ENCODE measurements at regions not wholly inside any gene's neighbourhood (a gene's known extent, or its start where the extent isn't known, plus 50 kb on each side); places are given as distances from the start of the nearest gene placed in this dataset.

DNA sequence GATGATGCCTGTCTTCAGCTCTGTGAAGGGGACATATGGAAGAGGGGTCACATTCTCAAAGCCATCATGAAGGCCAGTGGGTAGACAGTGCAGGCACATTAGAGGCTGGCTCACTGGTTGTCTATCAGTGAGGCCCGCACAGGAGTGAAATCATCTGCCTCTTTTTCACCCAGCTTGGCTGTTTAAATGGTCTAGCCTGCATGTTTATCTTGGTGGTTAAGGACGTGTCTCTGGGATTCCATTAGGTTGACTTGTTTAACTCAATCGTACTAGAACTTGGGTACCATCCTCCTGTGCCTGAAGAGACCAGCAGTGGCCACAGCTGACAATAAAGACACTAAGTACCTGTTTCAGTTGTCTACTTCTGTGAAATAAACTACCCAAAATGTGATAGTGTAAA lies 219.3 kb downstream of the PLPP3 start:
- no peak overlapping the region for H3K4me3 Mint-ChIP-seq
- H3K36me3 Mint-ChIP-seq (ENCODE audit: low read depth) = no peaks in the 10 kb centered on the region
- TF ChIP-seq, protein P1, sequence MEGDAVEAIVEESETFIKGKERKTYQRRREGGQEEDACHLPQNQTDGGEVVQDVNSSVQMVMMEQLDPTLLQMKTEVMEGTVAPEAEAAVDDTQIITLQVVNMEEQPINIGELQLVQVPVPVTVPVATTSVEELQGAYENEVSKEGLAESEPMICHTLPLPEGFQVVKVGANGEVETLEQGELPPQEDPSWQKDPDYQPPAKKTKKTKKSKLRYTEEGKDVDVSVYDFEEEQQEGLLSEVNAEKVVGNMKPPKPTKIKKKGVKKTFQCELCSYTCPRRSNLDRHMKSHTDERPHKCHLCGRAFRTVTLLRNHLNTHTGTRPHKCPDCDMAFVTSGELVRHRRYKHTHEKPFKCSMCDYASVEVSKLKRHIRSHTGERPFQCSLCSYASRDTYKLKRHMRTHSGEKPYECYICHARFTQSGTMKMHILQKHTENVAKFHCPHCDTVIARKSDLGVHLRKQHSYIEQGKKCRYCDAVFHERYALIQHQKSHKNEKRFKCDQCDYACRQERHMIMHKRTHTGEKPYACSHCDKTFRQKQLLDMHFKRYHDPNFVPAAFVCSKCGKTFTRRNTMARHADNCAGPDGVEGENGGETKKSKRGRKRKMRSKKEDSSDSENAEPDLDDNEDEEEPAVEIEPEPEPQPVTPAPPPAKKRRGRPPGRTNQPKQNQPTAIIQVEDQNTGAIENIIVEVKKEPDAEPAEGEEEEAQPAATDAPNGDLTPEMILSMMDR (IDR thresholded peaks at IDR 0.05) = no peak
- H3K27me3 Mint-ChIP-seq (ENCODE audit: insufficient read depth) = peaks cover 1% of the 10 kb centered on the region
- no peaks in the 10 kb centered on the region for H3K4me1 Mint-ChIP-seq (ENCODE audit: low read depth)
- DNase-seq = no peak
- peaks cover 5% of the 10 kb centered on the region; the same call in 1 of the 2 replicates for H3K9me3 Mint-ChIP-seq
- H3K27ac Mint-ChIP-seq = no peak overlapping the region

DNA sequence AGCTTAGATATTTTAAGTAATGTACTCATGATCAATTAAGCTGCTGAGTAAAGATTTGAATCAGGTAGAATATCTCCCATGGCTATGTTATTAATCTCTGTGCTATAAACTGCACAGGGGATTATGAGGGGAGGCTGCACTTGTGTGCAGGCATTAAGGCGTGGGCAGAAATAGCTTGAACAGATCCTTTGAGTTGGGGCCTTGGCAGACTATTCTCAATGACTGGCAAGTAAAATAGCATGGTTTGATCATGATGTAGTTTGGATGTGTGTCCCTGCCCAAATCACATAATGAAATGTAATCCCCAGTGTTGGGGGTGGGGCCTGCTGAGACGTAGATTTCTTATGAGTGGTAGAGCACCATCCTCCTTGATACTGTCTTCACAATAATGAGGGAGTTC lies 220.3 kb downstream of the PLPP3 start:
- no peaks in the 10 kb centered on the region for H3K36me3 Mint-ChIP-seq (ENCODE audit: low read depth)
- no peaks in the 10 kb centered on the region for H3K4me1 Mint-ChIP-seq (ENCODE audit: low read depth)
- TF ChIP-seq, protein P1 (IDR thresholded peaks at IDR 0.05) = no peak
- DNase-seq = no peak
- H3K4me3 Mint-ChIP-seq = no peak overlapping the region
- H3K27ac Mint-ChIP-seq = no peak overlapping the region
- H3K9me3 Mint-ChIP-seq = peaks cover 5% of the 10 kb centered on the region; the same call in 1 of the 2 replicates
- H3K27me3 Mint-ChIP-seq (ENCODE audit: insufficient read depth) = peaks cover 1% of the 10 kb centered on the region

DNA sequence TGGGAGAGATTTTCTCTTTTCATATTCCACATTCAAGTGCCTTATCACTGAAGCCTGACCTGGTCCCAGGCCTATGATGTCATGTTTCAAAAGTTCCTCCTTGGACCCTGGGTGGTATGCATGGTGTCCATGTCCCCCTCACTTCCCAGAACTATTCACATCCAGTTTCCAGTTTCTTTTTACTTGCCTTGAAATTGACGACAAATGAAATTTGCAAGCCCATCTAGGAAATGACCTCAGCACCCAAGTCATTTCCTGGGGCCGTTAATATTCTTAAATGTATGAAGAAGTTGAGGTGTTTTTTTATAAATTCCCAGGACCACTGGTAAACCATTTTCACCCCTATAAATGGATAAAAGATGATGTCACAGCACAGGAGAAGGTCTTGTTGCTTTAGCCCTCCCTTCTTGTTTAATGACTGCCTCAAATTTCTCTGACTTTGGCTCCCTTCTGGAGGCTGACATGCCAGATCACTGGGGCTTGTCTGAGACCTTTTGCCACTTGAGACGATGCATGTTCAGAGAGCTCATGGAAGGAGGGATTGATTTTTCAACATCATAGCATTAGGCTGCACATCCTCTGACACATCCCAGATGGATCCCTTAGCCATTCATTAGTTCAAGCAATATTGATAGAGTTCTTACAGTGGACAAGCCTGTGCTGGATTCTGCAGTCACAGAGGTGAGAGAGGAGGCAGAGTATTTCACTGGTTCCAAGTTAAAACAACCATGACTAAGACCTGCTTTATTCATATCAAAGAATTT lies 221.3 kb downstream of the PLPP3 start:
- Mint-ChIP-seq H3K36me3 (ENCODE audit: low read depth) (no peaks in the 10 kb centered on the region), H3K27ac (no peak overlapping the region), H3K9me3 (peaks cover 5% of the 10 kb centered on the region; the same call in 1 of the 2 replicates), H3K4me1 (ENCODE audit: low read depth) (no peaks in the 10 kb centered on the region), H3K4me3 (no peak overlapping the region), H3K27me3 (ENCODE audit: insufficient read depth) (peaks cover 1% of the 10 kb centered on the region)
- no peak for DNase-seq
- TF ChIP-seq, protein P1 (IDR thresholded peaks at IDR 0.05) = no peak

DNA sequence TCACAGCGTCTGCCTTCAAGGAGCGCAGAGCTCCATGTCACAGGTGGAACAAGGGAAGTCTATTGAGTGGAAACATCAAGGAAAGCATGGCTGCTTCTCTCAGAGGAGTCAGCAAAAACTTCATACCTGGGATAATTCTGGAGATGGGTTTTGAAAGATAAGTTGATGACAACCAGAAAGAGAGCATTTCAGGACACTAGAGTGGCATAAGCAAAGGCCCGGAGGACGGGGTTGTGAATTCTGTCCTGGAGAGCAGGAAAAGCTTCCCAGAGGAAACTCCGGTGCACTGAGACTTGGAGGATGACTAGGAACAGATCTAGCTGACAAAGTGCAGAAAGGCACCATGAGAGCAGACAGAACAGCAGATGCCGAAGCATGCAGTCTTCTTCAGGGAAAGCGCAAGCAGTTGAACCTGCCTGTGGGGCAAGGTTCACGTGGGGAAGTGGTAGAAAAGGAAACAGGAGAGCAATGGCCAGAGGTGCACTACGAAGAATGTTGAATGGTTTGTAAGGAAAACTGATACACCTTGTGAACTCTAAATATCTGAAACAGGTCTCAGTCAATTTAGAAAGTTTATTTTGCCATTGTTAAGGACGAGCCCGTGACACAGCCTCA lies 222.9 kb downstream of the PLPP3 start:
- TF ChIP-seq, protein P1 (IDR thresholded peaks at IDR 0.05) = no peak
- H3K4me3 Mint-ChIP-seq = no peak overlapping the region
- no peaks in the 10 kb centered on the region for H3K4me1 Mint-ChIP-seq (ENCODE audit: low read depth)
- peaks cover 1% of the 10 kb centered on the region for H3K27me3 Mint-ChIP-seq (ENCODE audit: insufficient read depth)
- no peak for DNase-seq
- H3K9me3 Mint-ChIP-seq = peaks cover 5% of the 10 kb centered on the region; the same call in 1 of the 2 replicates
- no peak overlapping the region for H3K27ac Mint-ChIP-seq
- no peaks in the 10 kb centered on the region for H3K36me3 Mint-ChIP-seq (ENCODE audit: low read depth)

DNA sequence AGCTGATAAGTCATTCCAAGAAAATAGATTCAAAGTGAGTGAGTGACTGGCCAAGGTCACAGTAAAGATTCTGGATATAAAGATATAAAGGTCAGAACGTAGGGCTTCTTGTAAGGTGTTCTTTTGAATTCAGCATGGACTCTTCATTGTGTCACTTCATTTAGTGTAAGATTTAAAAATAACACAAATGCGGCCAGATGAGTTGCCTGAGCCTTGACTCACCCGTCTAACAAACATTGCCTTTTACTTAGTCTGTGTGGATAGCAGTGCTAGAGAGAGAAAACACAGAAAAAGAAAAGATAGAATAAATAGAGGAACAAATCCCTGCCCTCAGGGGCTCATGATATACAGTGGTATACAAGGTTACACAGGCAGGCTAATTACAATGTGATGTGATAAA lies 223.4 kb downstream of the PLPP3 start:
- Mint-ChIP-seq H3K36me3 (ENCODE audit: low read depth) (no peaks in the 10 kb centered on the region), H3K4me3 (no peak overlapping the region), H3K27me3 (ENCODE audit: insufficient read depth) (peaks cover 1% of the 10 kb centered on the region), H3K4me1 (ENCODE audit: low read depth) (no peaks in the 10 kb centered on the region), H3K27ac (no peak overlapping the region), H3K9me3 (peaks cover 5% of the 10 kb centered on the region; the same call in 1 of the 2 replicates)
- DNase-seq = no peak
- TF ChIP-seq, protein P1 (IDR thresholded peaks at IDR 0.05) = no peak
